ENCODE measurements at regions not wholly inside any gene's neighbourhood (a gene's known extent, or its start where the extent isn't known, plus 50 kb on each side); places are given as distances from the start of the nearest gene placed in this dataset.

GRCh38 chr3:132117642-132118041 lies 82.8 kb upstream of the CPNE4 start:
- no peaks in the 10 kb centered on the region for H3K9me3 ChIP-seq
- intact Hi-C loops (cut with DNase I) = no loop called here
- no peak for TF ChIP-seq POLR2AphosphoS5 (IDR thresholded peaks at IDR 0.05; ENCODE audit: insufficient read depth in 1 of 2, low read depth in 1 of 2)
- no peak for TF ChIP-seq POLR2A (IDR thresholded peaks at IDR 0.05)
- no peak for TF ChIP-seq CTCF (IDR thresholded peaks at IDR 0.05)
- no peaks in the 10 kb centered on the region for H3K27me3 ChIP-seq
- H3K4me3 ChIP-seq = no peak overlapping the region
- no peak for DNase-seq (ENCODE audit: extremely low spot score in 2 of 2)
- H3K36me3 ChIP-seq = no peaks in the 10 kb centered on the region
- H3K4me1 ChIP-seq = no peaks in the 10 kb centered on the region
- no peak overlapping the region for H3K27ac ChIP-seq

GRCh38 chr3:132119531-132119930 lies 84.7 kb upstream of the CPNE4 start:
- H3K4me3 ChIP-seq = no peak overlapping the region
- no peaks in the 10 kb centered on the region for H3K4me1 ChIP-seq
- intact Hi-C loops (cut with DNase I) = no loop called here
- no peak for DNase-seq (ENCODE audit: extremely low spot score in 2 of 2)
- TF ChIP-seq POLR2AphosphoS5 (IDR thresholded peaks at IDR 0.05; ENCODE audit: insufficient read depth in 1 of 2, low read depth in 1 of 2) = no peak
- no peak for TF ChIP-seq CTCF (IDR thresholded peaks at IDR 0.05)
- no peaks in the 10 kb centered on the region for H3K27me3 ChIP-seq
- H3K36me3 ChIP-seq = no peaks in the 10 kb centered on the region
- H3K27ac ChIP-seq = no peak overlapping the region
- no peaks in the 10 kb centered on the region for H3K9me3 ChIP-seq

GRCh38 chr3:132124096-132124495 lies 89.3 kb upstream of the CPNE4 start:
- intact Hi-C loops (cut with DNase I) = no loop called here
- no peaks in the 10 kb centered on the region for H3K9me3 ChIP-seq
- TF ChIP-seq CTCF (IDR thresholded peaks at IDR 0.05) (no peak), POLR2A (IDR thresholded peaks at IDR 0.05) (no peak), POLR2AphosphoS5 (IDR thresholded peaks at IDR 0.05; ENCODE audit: insufficient read depth in 1 of 2, low read depth in 1 of 2) (no peak)
- H3K4me3 ChIP-seq = no peak overlapping the region
- H3K4me1 ChIP-seq = no peaks in the 10 kb centered on the region
- H3K27ac ChIP-seq = no peak overlapping the region
- no peaks in the 10 kb centered on the region for H3K27me3 ChIP-seq
- H3K36me3 ChIP-seq = no peaks in the 10 kb centered on the region
- DNase-seq (ENCODE audit: extremely low spot score in 2 of 2) = no peak

GRCh38 chr3:132124651-132125284 lies 90.0 kb upstream of the CPNE4 start:
- Histone ChIP-seq H3K36me3 (no peaks in the 10 kb centered on the region), H3K27me3 (no peaks in the 10 kb centered on the region), H3K4me3 (no peak overlapping the region), H3K4me1 (no peaks in the 10 kb centered on the region), H3K9me3 (no peaks in the 10 kb centered on the region), H3K27ac (no peak overlapping the region)
- TF ChIP-seq POLR2A (IDR thresholded peaks at IDR 0.05) = no peak
- TF ChIP-seq CTCF (IDR thresholded peaks at IDR 0.05) = no peak
- TF ChIP-seq POLR2AphosphoS5 (IDR thresholded peaks at IDR 0.05; ENCODE audit: insufficient read depth in 1 of 2, low read depth in 1 of 2) = no peak
- no peak for DNase-seq (ENCODE audit: extremely low spot score in 2 of 2)
- intact Hi-C loops (cut with DNase I) = no loop called here

GRCh38 chr3:132134611-132135010 lies 99.8 kb upstream of the CPNE4 start:
- no peak for TF ChIP-seq CTCF (IDR thresholded peaks at IDR 0.05)
- no peak for TF ChIP-seq POLR2AphosphoS5 (IDR thresholded peaks at IDR 0.05; ENCODE audit: insufficient read depth in 1 of 2, low read depth in 1 of 2)
- TF ChIP-seq POLR2A (IDR thresholded peaks at IDR 0.05) = no peak
- no peaks in the 10 kb centered on the region for H3K4me1 ChIP-seq
- no peak overlapping the region for H3K27ac ChIP-seq
- no peaks in the 10 kb centered on the region for H3K9me3 ChIP-seq
- intact Hi-C loops (cut with DNase I) = no loop called here
- no peak overlapping the region for H3K4me3 ChIP-seq
- no peaks in the 10 kb centered on the region for H3K36me3 ChIP-seq
- H3K27me3 ChIP-seq = no peaks in the 10 kb centered on the region
- DNase-seq (ENCODE audit: extremely low spot score in 2 of 2) = no peak
